Osteoblast (primary cell): ENCODE measurements at regions not wholly inside any gene's neighbourhood (a gene's known extent, or its start where the extent isn't known, plus 50 kb on each side); places are given as distances from the start of the nearest gene placed in this dataset.

Experiments used
- DNase-seq: peaks from one replicate; pipeline ENCODE4 v3.0.0; 2011; ENCODE audit warnings: low spot score, mixed read lengths; ENCODE audit not compliant: insufficient read length; ENCODE audit errors: missing footprints
- H2AFZ ChIP-seq: 2 replicates; pipeline ENCODE4 v1.6.0; 2011; ENCODE audit warnings: mild to moderate bottlenecking, low read length
- H3K27ac ChIP-seq: 2 replicates; pipeline ENCODE4 v1.5.1; 2011; ENCODE audit warnings: mild to moderate bottlenecking, low read depth, low read length, moderate library complexity
- H3K27me3 ChIP-seq: 2 replicates; pipeline ENCODE4 v1.6.0; 2012; ENCODE audit warnings: mild to moderate bottlenecking, control low read depth, inconsistent platforms, low read length, moderate library complexity; ENCODE audit not compliant: insufficient read depth
- H3K36me3 ChIP-seq: 2 replicates; pipeline ENCODE4 v1.5.1; 2011; ENCODE audit warnings: mild to moderate bottlenecking, low read length, control low read depth, moderate library complexity; ENCODE audit not compliant: insufficient read depth
- H3K4me1 ChIP-seq: 2 replicates; pipeline ENCODE4 v1.5.1; 2011; ENCODE audit warnings: mild to moderate bottlenecking, low read length, control low read depth, moderate library complexity; ENCODE audit not compliant: insufficient read depth
- H3K4me2 ChIP-seq: 2 replicates; pipeline ENCODE4 v1.6.0; 2011; ENCODE audit warnings: mild to moderate bottlenecking, low read length; ENCODE audit not compliant: insufficient read depth
- H3K4me3 ChIP-seq: fragments of 200-600 bp; sonication (generic); 3 replicates; pipeline ENCODE4 v1.5.1; 2012; ENCODE audit warnings: mild to moderate bottlenecking, low read length, inconsistent platforms; ENCODE audit not compliant: insufficient read depth
- H3K79me2 ChIP-seq: 2 replicates; pipeline ENCODE4 v1.6.0; 2012; ENCODE audit warnings: mild to moderate bottlenecking, low read length, control low read depth, inconsistent platforms; ENCODE audit not compliant: insufficient read depth
- H3K9me3 ChIP-seq: 2 replicates; pipeline ENCODE4 v1.5.1; 2011; ENCODE audit warnings: low read depth, low read length, control low read depth
- H4K20me1 ChIP-seq: 2 replicates; pipeline ENCODE4 v1.6.0; 2012; ENCODE audit warnings: mild to moderate bottlenecking, low read length, control low read depth; ENCODE audit not compliant: insufficient read depth
- CTCF ChIP-seq: IDR thresholded peaks from 2 replicates; pipeline ENCODE4 v1.5.1; 2011; ENCODE audit warnings: mild to moderate bottlenecking, low read depth, low read length, moderate library complexity; ENCODE audit errors: extremely low read depth

- no peak overlapping the region for H3K27ac ChIP-seq
- no peaks in the 10 kb centered on the region for H3K9me3 ChIP-seq
- no peaks in the 10 kb centered on the region for H3K79me2 ChIP-seq
- H3K4me1 ChIP-seq = no peaks in the 10 kb centered on the region
- TF ChIP-seq CTCF = no peak
- H4K20me1 ChIP-seq = no peaks in the 10 kb centered on the region
- H3K27me3 ChIP-seq = no peaks in the 10 kb centered on the region
- H2AFZ ChIP-seq = no peak overlapping the region
- DNase-seq = no peak
- H3K4me2 ChIP-seq = no peak overlapping the region
- no peaks in the 10 kb centered on the region for H3K36me3 ChIP-seq
- no peak overlapping the region for H3K4me3 ChIP-seq
Measured at GRCh38 chr3:34568766-34569165, 770.3 kb downstream of the PDCD6IP start.

- Histone ChIP-seq H3K36me3 (no peaks in the 10 kb centered on the region), H3K4me2 (no peak overlapping the region), H4K20me1 (no peaks in the 10 kb centered on the region), H3K27me3 (no peaks in the 10 kb centered on the region), H3K79me2 (no peaks in the 10 kb centered on the region), H3K4me1 (no peaks in the 10 kb centered on the region), H3K9me3 (no peaks in the 10 kb centered on the region), H2AFZ (no peak overlapping the region), H3K4me3 (no peak overlapping the region), H3K27ac (no peak overlapping the region)
- no peak for TF ChIP-seq CTCF
- no peak for DNase-seq
Measured at GRCh38 chr3:34569437-34569836, 771.0 kb downstream of the PDCD6IP start.

GRCh38 chr3:34570916-34571705 is 772.7 kb downstream of the PDCD6IP start:
- Histone ChIP-seq H3K79me2 (no peaks in the 10 kb centered on the region), H3K4me2 (no peak overlapping the region), H2AFZ (no peak overlapping the region), H3K36me3 (no peaks in the 10 kb centered on the region), H3K27me3 (no peaks in the 10 kb centered on the region), H3K4me3 (no peak overlapping the region), H3K4me1 (no peaks in the 10 kb centered on the region), H3K27ac (no peak overlapping the region), H4K20me1 (no peaks in the 10 kb centered on the region), H3K9me3 (no peaks in the 10 kb centered on the region)
- DNase-seq = no peak
- TF ChIP-seq CTCF = no peak

GRCh38 chr3:34571714-34572113 is 773.3 kb downstream of the PDCD6IP start:
- no peaks in the 10 kb centered on the region for H4K20me1 ChIP-seq
- no peaks in the 10 kb centered on the region for H3K9me3 ChIP-seq
- no peak for TF ChIP-seq CTCF
- H2AFZ ChIP-seq = no peak overlapping the region
- H3K4me2 ChIP-seq = no peak overlapping the region
- H3K36me3 ChIP-seq = no peaks in the 10 kb centered on the region
- no peaks in the 10 kb centered on the region for H3K79me2 ChIP-seq
- H3K27me3 ChIP-seq = no peaks in the 10 kb centered on the region
- H3K4me3 ChIP-seq = no peak overlapping the region
- no peak overlapping the region for H3K27ac ChIP-seq
- DNase-seq = no peak
- H3K4me1 ChIP-seq = no peaks in the 10 kb centered on the region
